HS-5 (cell line): ENCODE measurements at regions not wholly inside any gene's neighbourhood (a gene's known extent, or its start where the extent isn't known, plus 50 kb on each side); places are given as distances from the start of the nearest gene placed in this dataset.
A peak's percentile ranks its signal among the peaks of the same experiment; 100 is the strongest.

Source experiments
- DNase-seq: peaks from one replicate; pipeline ENCODE4 v3.0.0-alpha.2; 2012; ENCODE audit warnings: low read depth

GRCh38 chr10:30118590-30118989, 59.2 kb upstream of the JCAD start:
- DNase-seq, result no peak

GRCh38 chr10:30117812-30118501, 58.6 kb upstream of the JCAD start:
- no peak for DNase-seq

- no peak for DNase-seq
These were observed 56.7 kb upstream of the JCAD start for GRCh38 chr10:30116041-30116491.

GRCh38 chr10:30115626-30115940, 56.2 kb upstream of the JCAD start:
- no peak for DNase-seq

GRCh38 chr10:30114881-30115625, 55.7 kb upstream of the JCAD start:
- no peak for DNase-seq

GRCh38 chr10:30114401-30114800, 55.0 kb upstream of the JCAD start:
- DNase-seq, result no peak

- DNase-seq, result peak; percentile 65
These were observed 52.1 kb upstream of the JCAD start for GRCh38 chr10:30111340-30112022.
